HepG2 (cell line): ENCODE measurements at regions not wholly inside any gene's neighbourhood (a gene's known extent, or its start where the extent isn't known, plus 50 kb on each side); places are given as distances from the start of the nearest gene placed in this dataset.

ENCODE experiments used
- ATAC-seq: fragments of 200-7000 bp; cut with Tn5 transposase; 3 replicates; pipeline ENCODE4 v1.9.1; 2020; ENCODE audit warnings: mild to moderate bottlenecking, moderate library complexity
- BruUV-seq: library from RNA; stranded (reverse); fragments of 400-500 nt; replicated peaks from 2 replicates; lab custom pipeline; 2021; lab: Mats Ljungman, UMichigan
- CTCF ChIA-PET: fragments of 300-600 bp; formaldehyde crosslinking; extraction: SDS; loops from one replicate; lab custom pipeline; 2021; ENCODE audit warnings: low total read pairs, inconsistent platforms, low intra/inter-chr PET ratio; lab: Yijun Ruan, JAX
- POLR2A ChIA-PET: fragments of 350-600 bp; sonication (Branson Sonifier 250); formaldehyde crosslinking; loops from one replicate; lab custom pipeline; 2020; ENCODE audit warnings: antibody characterized with exemption, inconsistent platforms; lab: Yijun Ruan, JAX
- DNase-seq: peaks from one replicate; pipeline ENCODE4 v3.0.0-alpha.2; 2015; ENCODE audit warnings: low spot score
- FAIRE-seq: peaks from 3 replicates; lab custom pipeline; 2011; peaks lifted over from hg19 to GRCh38; lab: Jason Lieb, UNC
- H2AFZ ChIP-seq: one replicate; pipeline ENCODE4 v1.6.1; 2011; ENCODE audit warnings: low read length, inconsistent platforms
- H3K27ac ChIP-seq: fragments of 300-600 bp; 3 replicates; pipeline ENCODE4 v1.8.0; 2011; ENCODE audit warnings: mixed run types, mild to moderate bottlenecking, mixed read lengths, low read length, inconsistent platforms; ENCODE audit not compliant: insufficient read depth; ENCODE audit errors: extremely low read length
- H3K27me3 ChIP-seq, 2 experiments: fragments of 200-600 bp in 1 of 2; 2 replicates in 1 of 2; 3 replicates in 1 of 2; pipeline versions ENCODE4 v1.6.0 to v1.8.0; 2011; ENCODE audit warnings: low read length in 2 of 2, mild to moderate bottlenecking in 2 of 2, moderate library complexity in 2 of 2, inconsistent platforms in 1 of 2; ENCODE audit not compliant: insufficient read depth in 2 of 2, control insufficient read depth in 1 of 2
- H3K36me3 ChIP-seq, 2 experiments: fragments of 200-600 bp in 1 of 2; replicated peaks in 1 of 2; 2 replicates in 1 of 2; 3 replicates in 1 of 2; pipeline versions ENCODE4 v1.5.1 to v1.8.0; 2011; ENCODE audit warnings: low read length in 2 of 2, inconsistent platforms in 1 of 2; ENCODE audit not compliant: insufficient read depth in 2 of 2, control insufficient read depth in 1 of 2
- H3K4me1 ChIP-seq: 2 replicates; pipeline ENCODE4 v1.5.1; 2012; ENCODE audit warnings: low read length, inconsistent platforms; ENCODE audit not compliant: insufficient read depth
- H3K4me2 ChIP-seq: 2 replicates; pipeline ENCODE4 v1.6.0; 2011; ENCODE audit warnings: low read depth, low read length, inconsistent platforms
- H3K4me3 ChIP-seq, 3 experiments: fragments of 200-600 bp in 1 of 3; sonication (generic), shearing (Covaris generic) in 1 of 3; replicated peaks in 1 of 3; 2 replicates each; pipeline ENCODE4 v1.5.1; 2011 to 2016; ENCODE audit warnings: low read length in 3 of 3, inconsistent platforms in 2 of 3, low read depth in 2 of 3, mild to moderate bottlenecking in 2 of 3, control low read depth in 1 of 3, mixed read lengths in 1 of 3; ENCODE audit not compliant: insufficient read depth in 1 of 3
- H3K79me2 ChIP-seq: one replicate; pipeline ENCODE4 v1.6.1; 2011; ENCODE audit warnings: low read length, inconsistent platforms; ENCODE audit not compliant: insufficient read depth
- H3K9ac ChIP-seq: 2 replicates; pipeline ENCODE4 v1.6.0; 2011; ENCODE audit warnings: mild to moderate bottlenecking, low read depth, low read length, inconsistent platforms; ENCODE audit not compliant: insufficient read depth
- H3K9me3 ChIP-seq: 2 replicates; pipeline ENCODE4 v1.5.1; 2012; ENCODE audit warnings: mild to moderate bottlenecking, low read length
- H4K20me1 ChIP-seq: 2 replicates; pipeline ENCODE4 v1.6.0; 2011; ENCODE audit warnings: inconsistent platforms, mild to moderate bottlenecking, low read length, moderate library complexity; ENCODE audit not compliant: insufficient read depth
- ATF2 ChIP-seq: sonication (generic); formaldehyde crosslinking; IDR thresholded peaks from 2 replicates; pipeline ENCODE4 v1.4.0; 2020; ENCODE audit warnings: missing genetic modification reagents
- CHCHD3 ChIP-seq: sonication (generic); formaldehyde crosslinking; IDR thresholded peaks from 2 replicates; pipeline ENCODE4 v1.8.0; 2022; ENCODE audit warnings: mild to moderate bottlenecking, missing genetic modification reagents, moderate library complexity
- FOXA1 ChIP-seq, 2 experiments: fragments of 450-650 bp in 1 of 2; sonication (generic) in 1 of 2; formaldehyde crosslinking in 1 of 2; IDR thresholded peaks; 2 replicates each; pipeline versions ENCODE4 v1.4.0 to v1.6.1; 2016 to 2020; ENCODE audit warnings: missing genetic modification reagents in 1 of 2
- SNAPC4 ChIP-seq: sonication (generic); formaldehyde crosslinking; IDR thresholded peaks from 2 replicates; pipeline ENCODE4 v1.4.0; 2020; ENCODE audit warnings: mild to moderate bottlenecking, missing genetic modification reagents
- ZEB1 ChIP-seq: IDR thresholded peaks from 2 replicates; pipeline ENCODE4 v1.6.1; 2012; ENCODE audit warnings: mild to moderate bottlenecking, low read depth, inconsistent platforms; ENCODE audit not compliant: insufficient replicate concordance
- ZNF276 ChIP-seq: sonication (generic); formaldehyde crosslinking; IDR thresholded peaks from 2 replicates; pipeline ENCODE4 v1.4.0; 2020; ENCODE audit warnings: mild to moderate bottlenecking, low read depth, missing genetic modification reagents
- ZNF34 ChIP-seq: sonication (generic); formaldehyde crosslinking; IDR thresholded peaks from 2 replicates; pipeline ENCODE4 v1.4.0; 2020; ENCODE audit warnings: mild to moderate bottlenecking, missing genetic modification reagents, borderline replicate concordance
- ZNF577 ChIP-seq: sonication (generic); formaldehyde crosslinking; IDR thresholded peaks from 2 replicates; pipeline ENCODE4 v1.4.0; 2020; ENCODE audit warnings: mild to moderate bottlenecking, low read depth, missing genetic modification reagents, borderline replicate concordance
- ZNF678 ChIP-seq: sonication (generic); formaldehyde crosslinking; IDR thresholded peaks from 2 replicates; pipeline ENCODE4 v1.4.0; 2020; ENCODE audit warnings: mild to moderate bottlenecking, missing genetic modification reagents
- ZNF687 ChIP-seq: sonication (generic); formaldehyde crosslinking; IDR thresholded peaks from 2 replicates; pipeline ENCODE4 v1.5.1; 2020; ENCODE audit warnings: mild to moderate bottlenecking, missing genetic modification reagents, moderate library complexity
- in situ Hi-C: cut with HindIII; loops from 2 replicates; pipeline ENCODE4 v1.10.0; 2017; ENCODE audit warnings: low pct_unique_long_range_greater_than_20kb; ENCODE audit not compliant: extremely low pct_ligation_motif_present
- intact Hi-C: fragments of 100-400 bp; cut with micrococcal nuclease; formaldehyde crosslinking; loops from one replicate; pipeline ENCODE4 v1.10.0; 2022; ENCODE audit not compliant: unreplicated experiment

GRCh38 chr11:111062420-111062819, 183.1 kb upstream of the POU2AF2 start (continued):
- TF ChIP-seq ZNF687 (CRISPR knock-in tag) (no peak), FOXA1 (IDR thresholded peaks at IDR 0.05) (no peak), FOXA1 (CRISPR knock-in tag; IDR thresholded peaks at IDR 0.05) (no peak)

- Histone ChIP-seq H4K20me1 (no peaks in the 10 kb centered on the region), H3K9me3 (no peaks in the 10 kb centered on the region), H3K4me1 (no peaks in the 10 kb centered on the region), H3K27me3 (no peaks in the 10 kb centered on the region), H3K36me3 (no peaks in the 10 kb centered on the region), H3K4me2 (no peak overlapping the region), H2AFZ (no peak overlapping the region), H3K79me2 (no peaks in the 10 kb centered on the region), H3K27ac (no peak overlapping the region), H3K4me3 (no peak overlapping the region), H3K9ac (no peak overlapping the region)
- no peak for DNase-seq
- in situ Hi-C loops, result no loop called here
- BruUV-seq, result no TSS peak
- ChIA-PET CTCF (no interaction called here), POLR2A (no interaction called here)
- FAIRE-seq, result no peak
- intact Hi-C loops, result loop anchor here (5.0 kb wide), 1 partner anchor 1032 kb away; no protein-coding TSS in a partner anchor
- ATAC-seq, result no peak
- TF ChIP-seq ZNF34 (CRISPR knock-in tag), result no peak
- TF ChIP-seq CHCHD3 (CRISPR knock-in tag), result no peak
- TF ChIP-seq ZNF577 (CRISPR knock-in tag), result no peak
- TF ChIP-seq ZNF678 (CRISPR knock-in tag), result no peak
- TF ChIP-seq ZNF276 (CRISPR knock-in tag), result no peak
- no peak for TF ChIP-seq SNAPC4
- no peak for TF ChIP-seq ATF2 (CRISPR knock-in tag)
- TF ChIP-seq ZEB1, result no peak
These were observed 185.8 kb upstream of the POU2AF2 start for GRCh38 chr11:111059726-111060125.
